SU-DHL-6 (cell line): ENCODE measurements at regions not wholly inside any gene's neighbourhood (a gene's known extent, or its start where the extent isn't known, plus 50 kb on each side); places are given as distances from the start of the nearest gene placed in this dataset.

Experiments
- EZH2phosphoT487 ChIP-seq: fragments of 200-600 bp; sonication (generic), shearing (Covaris generic); conservative IDR thresholded peaks from 2 replicates; pipeline ENCODE4 v1.6.1; 2018; ENCODE audit warnings: mild to moderate bottlenecking, antibody characterized with exemption, low read length, moderate library complexity, mixed read lengths
- TF ChIP-seq, protein P1 (sequence below): fragments of 200-600 bp; sonication (generic); IDR thresholded peaks from one replicate; pipeline ENCODE4 v1.5.1; 2017; ENCODE audit warnings: antibody characterized with exemption, mild to moderate bottlenecking, low read length, moderate library complexity; ENCODE audit not compliant: insufficient read depth, poor library complexity, severe bottlenecking

DNA sequence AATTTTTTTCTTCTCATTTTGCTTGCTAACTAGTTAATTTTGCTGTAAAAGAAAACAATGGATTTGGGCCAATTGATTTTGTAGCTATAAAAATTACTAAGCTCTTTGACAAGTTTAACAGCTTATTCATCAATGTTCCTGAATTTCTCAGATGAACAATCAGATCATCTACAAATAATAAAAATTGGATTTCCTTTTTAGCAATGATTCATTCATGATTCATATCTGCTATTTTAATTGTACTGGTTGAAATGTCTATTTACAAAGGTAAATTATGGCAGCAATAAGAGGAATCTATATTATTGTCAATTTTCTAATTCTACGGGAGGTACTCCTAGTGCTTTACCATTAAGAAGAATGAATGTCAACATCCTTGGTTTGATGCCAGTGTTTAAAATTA is 178.8 kb upstream of the BTBD3 start:
- TF ChIP-seq, protein P1, sequence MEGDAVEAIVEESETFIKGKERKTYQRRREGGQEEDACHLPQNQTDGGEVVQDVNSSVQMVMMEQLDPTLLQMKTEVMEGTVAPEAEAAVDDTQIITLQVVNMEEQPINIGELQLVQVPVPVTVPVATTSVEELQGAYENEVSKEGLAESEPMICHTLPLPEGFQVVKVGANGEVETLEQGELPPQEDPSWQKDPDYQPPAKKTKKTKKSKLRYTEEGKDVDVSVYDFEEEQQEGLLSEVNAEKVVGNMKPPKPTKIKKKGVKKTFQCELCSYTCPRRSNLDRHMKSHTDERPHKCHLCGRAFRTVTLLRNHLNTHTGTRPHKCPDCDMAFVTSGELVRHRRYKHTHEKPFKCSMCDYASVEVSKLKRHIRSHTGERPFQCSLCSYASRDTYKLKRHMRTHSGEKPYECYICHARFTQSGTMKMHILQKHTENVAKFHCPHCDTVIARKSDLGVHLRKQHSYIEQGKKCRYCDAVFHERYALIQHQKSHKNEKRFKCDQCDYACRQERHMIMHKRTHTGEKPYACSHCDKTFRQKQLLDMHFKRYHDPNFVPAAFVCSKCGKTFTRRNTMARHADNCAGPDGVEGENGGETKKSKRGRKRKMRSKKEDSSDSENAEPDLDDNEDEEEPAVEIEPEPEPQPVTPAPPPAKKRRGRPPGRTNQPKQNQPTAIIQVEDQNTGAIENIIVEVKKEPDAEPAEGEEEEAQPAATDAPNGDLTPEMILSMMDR = no peak
- no peak for TF ChIP-seq EZH2phosphoT487
